T-helper 2 cell treated with Interferon-gamma antibody and Interleukin-4, amounts not matched to agents 5 μg/mL and 100 μg/mL, for 36 hours (primary cell): ENCODE measurements at regions not wholly inside any gene's neighbourhood (a gene's known extent, or its start where the extent isn't known, plus 50 kb on each side); places are given as distances from the start of the nearest gene placed in this dataset.
A peak's percentile ranks its signal among the peaks of the same experiment; 100 is the strongest.
"Not testable (repeated sequence)": the region's sequence is repeated elsewhere in the genome, so short reads cannot be mapped to it uniquely, and the experiment has no call there.

Experiments used
- DNase-seq: peaks from one replicate; pipeline ENCODE4 v3.0.0; 2021; ENCODE audit warnings: low spot score
- H3K27ac Mint-ChIP-seq: one replicate; pipeline ENCODE4 v1.8.0; 2021; ENCODE audit warnings: mild to moderate bottlenecking, mixed read lengths
- H3K27me3 Mint-ChIP-seq: one replicate; pipeline ENCODE4 v1.8.0; 2021; ENCODE audit warnings: low read depth, mixed read lengths
- H3K36me3 Mint-ChIP-seq: one replicate; pipeline ENCODE4 v1.8.0; 2021; ENCODE audit warnings: low read depth, mixed read lengths
- H3K4me1 Mint-ChIP-seq: one replicate; pipeline ENCODE4 v1.8.0; 2021; ENCODE audit warnings: low read depth, mixed read lengths
- H3K4me3 Mint-ChIP-seq: one replicate; pipeline ENCODE4 v1.8.0; 2022; ENCODE audit warnings: mild to moderate bottlenecking, moderate library complexity, mixed read lengths
- H3K9me3 Mint-ChIP-seq: one replicate; pipeline ENCODE4 v1.8.0; 2021; ENCODE audit warnings: mixed read lengths

DNA sequence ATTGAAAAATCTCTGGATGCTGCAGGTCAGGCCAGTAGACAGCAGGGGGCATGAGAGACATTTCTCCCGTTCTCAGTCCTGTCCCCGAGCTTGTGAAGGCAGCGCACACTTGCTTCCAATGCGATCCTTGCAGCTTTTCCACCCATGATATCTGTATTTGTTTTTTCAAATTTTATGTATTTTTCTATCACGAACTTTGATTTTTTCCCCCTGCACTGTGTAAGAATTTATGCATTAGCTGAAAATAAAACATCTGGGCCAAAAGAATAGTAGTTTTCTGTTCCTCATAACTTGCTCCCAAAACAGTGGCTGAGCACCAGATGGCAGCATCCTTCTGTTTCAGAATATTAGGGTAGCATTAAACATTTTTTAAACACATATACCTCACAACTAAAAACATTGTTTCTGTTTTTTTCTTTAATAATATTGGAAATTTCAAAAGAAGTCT, 90.9 kb upstream of the PABPC3 start:
- DNase-seq, H3K4me1 Mint-ChIP-seq, H3K9me3 Mint-ChIP-seq, H3K27ac Mint-ChIP-seq, H3K36me3 Mint-ChIP-seq: not testable (repeated sequence)
- peaks cover 58% of the 10 kb centered on the region for H3K27me3 Mint-ChIP-seq
- H3K4me3 Mint-ChIP-seq = peak overlapping the region; percentile 51

DNA sequence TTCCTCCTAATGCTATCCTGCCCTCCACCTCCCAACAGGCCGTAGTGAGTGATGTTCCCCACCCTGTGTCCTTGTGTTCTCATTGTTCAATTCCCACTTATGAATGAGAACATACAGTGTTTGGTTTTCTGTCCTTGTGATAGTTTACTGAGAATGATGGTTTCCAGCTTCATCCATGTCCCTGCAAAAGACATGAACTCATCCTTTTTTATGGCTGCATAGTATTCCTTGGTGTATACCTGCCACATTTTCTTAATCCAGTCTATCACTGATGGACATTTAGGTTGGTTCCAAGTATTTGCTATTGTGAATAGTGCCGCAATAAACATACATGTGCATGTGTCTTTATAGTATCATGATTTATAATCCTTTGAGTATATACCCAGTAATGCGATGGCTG, 88.5 kb upstream of the PABPC3 start:
- H3K4me3 Mint-ChIP-seq, H3K9me3 Mint-ChIP-seq, DNase-seq, H3K36me3 Mint-ChIP-seq, H3K27ac Mint-ChIP-seq, H3K4me1 Mint-ChIP-seq: not testable (repeated sequence)
- peaks cover 52% of the 10 kb centered on the region for H3K27me3 Mint-ChIP-seq

DNA sequence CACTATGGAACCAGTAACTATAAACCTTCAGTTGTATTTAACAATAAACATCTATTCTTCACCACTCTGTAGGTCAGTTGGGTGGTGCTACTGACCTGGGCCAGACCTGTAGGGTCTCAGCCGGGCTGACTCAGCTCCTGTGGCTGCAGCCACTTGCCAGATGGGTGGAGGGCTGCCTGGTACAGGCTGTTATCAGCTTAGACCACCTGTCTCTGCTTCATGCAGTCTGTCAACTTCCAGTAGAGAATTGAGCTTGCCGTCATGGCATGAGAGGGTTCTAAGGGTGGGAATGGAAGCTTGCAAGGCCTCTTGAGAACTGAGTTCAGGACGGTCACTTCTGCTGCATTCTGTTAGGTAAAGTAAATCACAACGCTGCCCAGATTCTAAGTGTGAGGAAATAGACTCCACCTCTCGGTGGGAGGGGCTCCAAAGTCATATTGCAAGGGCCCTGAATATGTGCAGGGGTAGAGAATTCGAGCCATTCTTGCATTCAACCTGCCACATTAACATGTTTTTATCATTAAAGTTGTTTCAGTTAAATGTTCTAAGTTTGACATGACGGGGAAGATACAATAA, 81.5 kb upstream of the PABPC3 start:
- peaks cover 11% of the 10 kb centered on the region for H3K4me1 Mint-ChIP-seq
- not testable (repeated sequence) for H3K4me3 Mint-ChIP-seq

DNA sequence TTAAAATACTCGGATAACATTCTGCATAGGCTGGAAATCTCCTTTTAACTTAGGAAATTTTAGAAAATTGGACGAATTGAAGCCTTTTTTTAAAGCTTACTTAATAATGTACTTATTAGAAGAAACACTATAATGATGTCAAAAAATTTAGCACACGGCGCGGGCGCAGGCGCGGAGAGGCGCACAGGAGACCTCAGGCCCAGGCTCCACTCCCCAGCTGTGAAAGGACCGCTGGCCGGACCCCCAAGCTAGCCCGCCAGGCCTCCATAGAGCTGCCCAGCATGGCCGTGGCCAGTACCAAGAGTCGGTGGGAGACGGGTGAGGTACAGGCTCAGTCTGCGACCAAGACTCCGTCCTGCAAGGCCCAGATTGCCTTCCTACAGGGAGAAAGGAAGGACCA, 78.8 kb upstream of the PABPC3 start:
- peak overlapping the region; percentile 80 for H3K4me3 Mint-ChIP-seq

More for the DNA sequence above, 81.5 kb upstream of the PABPC3 start:
- peaks cover 28% of the 10 kb centered on the region for H3K27me3 Mint-ChIP-seq
- H3K36me3 Mint-ChIP-seq, H3K9me3 Mint-ChIP-seq, H3K27ac Mint-ChIP-seq, DNase-seq: not testable (repeated sequence)

DNA sequence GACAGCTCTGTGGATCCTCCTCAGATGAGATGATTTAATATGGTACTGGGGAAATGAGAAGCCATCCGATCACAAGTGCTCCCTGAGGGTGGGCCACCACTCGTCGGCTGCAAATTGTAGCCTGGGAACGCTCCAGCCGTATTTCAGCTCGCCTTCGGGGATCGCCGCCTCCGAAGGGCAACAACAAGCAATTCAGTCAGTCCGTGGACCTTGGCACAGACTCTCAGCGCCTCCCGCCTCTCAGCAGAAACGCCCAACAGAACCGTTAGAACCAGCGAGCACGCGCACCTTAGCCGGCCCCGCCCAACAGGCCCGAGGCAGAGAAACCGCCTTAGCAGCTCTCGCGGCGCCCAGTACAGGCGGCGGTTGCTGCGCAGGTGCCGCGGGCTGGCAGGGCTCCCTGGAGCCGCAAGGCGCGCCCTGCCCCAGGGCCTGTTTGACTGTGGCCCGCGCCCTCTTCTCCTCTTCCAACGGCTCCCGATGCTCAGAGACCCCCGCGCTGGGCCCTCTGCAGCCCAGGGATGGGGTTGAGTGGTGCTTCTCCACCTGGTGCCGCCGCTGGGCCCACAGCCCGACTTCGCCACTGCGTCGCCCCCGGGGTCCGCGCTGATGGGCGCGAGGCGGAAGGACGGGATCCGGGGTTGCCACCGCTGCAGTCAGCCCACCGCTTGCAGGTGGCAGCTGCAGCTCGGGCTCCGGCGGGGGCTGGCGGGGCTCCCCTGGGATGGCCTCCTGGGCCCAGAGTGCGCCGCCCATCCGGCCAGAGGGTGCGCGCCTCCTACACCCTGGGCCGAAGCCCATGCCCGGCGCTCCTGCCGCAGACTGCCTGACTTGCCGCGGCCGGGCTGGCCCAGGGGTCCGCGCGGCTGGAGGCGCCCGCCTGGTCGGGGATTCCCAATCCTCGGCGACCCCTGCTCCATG, 77.9 kb upstream of the PABPC3 start:
- DNase-seq = peak; percentile 63
- Mint-ChIP-seq H3K4me1 (peaks cover 11% of the 10 kb centered on the region), H3K27ac (peak overlapping the region; percentile 90), H3K4me3 (peak overlapping the region; percentile 80), H3K27me3 (peaks cover 41% of the 10 kb centered on the region)
- H3K9me3 Mint-ChIP-seq, H3K36me3 Mint-ChIP-seq: not testable (repeated sequence)

More for the DNA sequence above, 78.8 kb upstream of the PABPC3 start:
- not testable (repeated sequence) for DNase-seq, H3K36me3 Mint-ChIP-seq, H3K9me3 Mint-ChIP-seq
- Mint-ChIP-seq H3K4me1 (peaks cover 11% of the 10 kb centered on the region), H3K27me3 (peaks cover 39% of the 10 kb centered on the region), H3K27ac (peak overlapping the region; percentile 90)

DNA sequence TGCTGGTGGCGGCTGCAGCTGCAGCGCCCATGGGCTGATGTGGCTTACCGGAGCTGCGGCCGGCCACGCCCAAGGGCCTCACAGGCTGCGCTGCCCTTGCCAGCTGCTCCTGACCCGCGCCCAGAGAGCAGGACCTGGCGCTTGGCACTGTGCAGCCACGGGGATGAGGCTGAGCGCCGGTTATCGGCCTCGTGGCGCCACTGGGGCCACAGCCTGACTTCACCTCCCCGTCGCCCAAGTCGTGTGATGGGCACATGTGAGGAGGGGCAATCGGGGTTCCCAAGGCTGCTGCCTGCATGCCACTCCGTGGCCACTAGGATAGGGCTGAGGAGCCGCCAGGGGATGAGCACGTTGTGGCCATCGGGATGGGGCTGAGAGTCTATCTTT, 77.2 kb upstream of the PABPC3 start:
- H3K4me3 Mint-ChIP-seq = peak overlapping the region; percentile 51
- H3K27ac Mint-ChIP-seq = peak overlapping the region; percentile 3
- peaks cover 41% of the 10 kb centered on the region for H3K27me3 Mint-ChIP-seq
- peaks cover 5% of the 10 kb centered on the region for H3K36me3 Mint-ChIP-seq
- no peaks in the 10 kb centered on the region for H3K9me3 Mint-ChIP-seq
- H3K4me1 Mint-ChIP-seq = peaks cover 11% of the 10 kb centered on the region
- DNase-seq = no peak

DNA sequence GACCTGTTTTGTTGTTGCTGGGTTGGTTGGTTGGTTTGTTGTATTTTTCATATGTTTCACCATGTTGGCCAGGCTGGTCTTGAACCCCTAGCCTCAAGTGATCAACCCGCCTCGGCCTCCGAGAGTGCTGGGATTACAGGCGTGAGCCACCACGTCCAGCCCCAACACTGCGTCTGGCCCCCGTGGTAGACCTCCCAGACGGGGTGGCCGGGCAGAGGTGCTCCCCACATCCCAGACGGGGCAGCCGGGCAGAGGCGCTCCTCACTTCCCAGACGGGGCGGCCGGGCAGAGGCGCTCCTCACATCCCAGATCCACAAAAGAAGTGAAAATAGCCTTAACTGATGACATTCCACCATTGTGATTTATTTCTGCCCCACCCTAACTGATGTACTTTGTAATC, 76.2 kb upstream of the PABPC3 start:
- not testable (repeated sequence) for DNase-seq, H3K4me3 Mint-ChIP-seq, H3K9me3 Mint-ChIP-seq, H3K36me3 Mint-ChIP-seq, H3K27ac Mint-ChIP-seq
- peaks cover 11% of the 10 kb centered on the region for H3K4me1 Mint-ChIP-seq
- H3K27me3 Mint-ChIP-seq = peaks cover 43% of the 10 kb centered on the region

DNA sequence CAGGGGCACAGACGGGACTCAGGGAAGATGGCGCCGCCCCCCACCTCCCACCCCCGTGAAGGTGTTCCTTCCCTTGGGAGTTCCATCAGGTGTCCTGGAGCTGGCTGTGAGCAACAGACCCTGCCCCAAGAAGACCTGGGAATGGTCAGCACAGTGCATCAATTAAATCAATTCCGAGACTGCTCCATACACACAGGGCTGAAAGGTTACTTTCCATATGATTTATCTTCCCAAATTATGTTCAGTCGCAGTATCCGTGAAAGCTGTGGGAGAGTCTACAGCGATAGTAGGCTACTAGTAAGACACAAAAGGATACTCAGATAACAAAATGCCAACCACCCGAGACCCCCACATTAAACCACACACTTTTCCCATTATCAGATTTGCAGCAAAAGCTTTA, 71.8 kb upstream of the PABPC3 start:
- no peaks in the 10 kb centered on the region for H3K9me3 Mint-ChIP-seq
- no peak overlapping the region for H3K27ac Mint-ChIP-seq
- H3K36me3 Mint-ChIP-seq = no peaks in the 10 kb centered on the region
- no peak overlapping the region for H3K4me3 Mint-ChIP-seq
- peaks cover 45% of the 10 kb centered on the region for H3K27me3 Mint-ChIP-seq
- no peaks in the 10 kb centered on the region for H3K4me1 Mint-ChIP-seq
- no peak for DNase-seq

DNA sequence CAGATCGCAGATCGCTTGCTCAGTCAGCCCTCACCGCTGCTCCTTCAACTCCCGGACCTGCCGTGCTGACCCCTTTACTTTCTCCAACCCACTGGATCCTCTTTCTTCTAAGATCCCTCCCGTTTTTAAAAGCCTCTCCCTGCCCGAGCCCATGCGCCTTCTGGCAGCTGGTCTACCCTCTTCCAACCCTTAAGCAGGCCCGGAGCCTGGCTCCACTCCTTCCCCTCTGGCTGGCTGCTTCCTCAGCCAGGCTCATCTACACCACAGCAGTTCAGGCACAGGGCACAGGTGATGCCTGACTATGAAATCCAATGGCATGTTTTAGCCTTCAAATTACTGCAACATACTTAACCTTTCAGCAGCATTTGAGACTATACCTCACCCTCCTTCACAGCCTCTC, 63.8 kb upstream of the PABPC3 start:
- H3K36me3 Mint-ChIP-seq = no peaks in the 10 kb centered on the region
- peaks cover 46% of the 10 kb centered on the region for H3K27me3 Mint-ChIP-seq
- DNase-seq = no peak
- H3K27ac Mint-ChIP-seq = no peak overlapping the region
- H3K4me1 Mint-ChIP-seq = peaks cover 2% of the 10 kb centered on the region
- H3K4me3 Mint-ChIP-seq = no peak overlapping the region
- H3K9me3 Mint-ChIP-seq = no peaks in the 10 kb centered on the region

DNA sequence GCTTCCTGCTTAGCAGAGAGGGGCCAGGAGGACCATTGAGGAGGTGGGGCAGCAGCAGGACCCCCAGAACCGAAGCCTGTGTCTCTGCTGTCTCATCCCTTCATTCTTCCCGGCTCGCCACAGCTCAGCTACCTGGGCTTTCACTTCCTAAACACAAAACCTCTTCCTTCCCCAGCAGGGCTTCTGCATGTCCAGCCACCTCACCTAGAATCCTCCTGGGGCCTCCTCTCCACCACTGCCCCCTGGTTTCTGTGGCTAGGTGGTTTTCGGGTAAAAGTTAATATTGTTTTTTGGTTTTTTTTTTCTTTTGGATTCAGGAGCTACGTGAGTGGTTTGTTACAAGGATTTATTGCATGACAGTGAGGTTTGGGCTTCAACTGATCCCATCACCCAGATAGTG, 61.8 kb upstream of the PABPC3 start:
- Mint-ChIP-seq H3K27me3 (peaks cover 52% of the 10 kb centered on the region), H3K4me3 (no peak overlapping the region)

DNA sequence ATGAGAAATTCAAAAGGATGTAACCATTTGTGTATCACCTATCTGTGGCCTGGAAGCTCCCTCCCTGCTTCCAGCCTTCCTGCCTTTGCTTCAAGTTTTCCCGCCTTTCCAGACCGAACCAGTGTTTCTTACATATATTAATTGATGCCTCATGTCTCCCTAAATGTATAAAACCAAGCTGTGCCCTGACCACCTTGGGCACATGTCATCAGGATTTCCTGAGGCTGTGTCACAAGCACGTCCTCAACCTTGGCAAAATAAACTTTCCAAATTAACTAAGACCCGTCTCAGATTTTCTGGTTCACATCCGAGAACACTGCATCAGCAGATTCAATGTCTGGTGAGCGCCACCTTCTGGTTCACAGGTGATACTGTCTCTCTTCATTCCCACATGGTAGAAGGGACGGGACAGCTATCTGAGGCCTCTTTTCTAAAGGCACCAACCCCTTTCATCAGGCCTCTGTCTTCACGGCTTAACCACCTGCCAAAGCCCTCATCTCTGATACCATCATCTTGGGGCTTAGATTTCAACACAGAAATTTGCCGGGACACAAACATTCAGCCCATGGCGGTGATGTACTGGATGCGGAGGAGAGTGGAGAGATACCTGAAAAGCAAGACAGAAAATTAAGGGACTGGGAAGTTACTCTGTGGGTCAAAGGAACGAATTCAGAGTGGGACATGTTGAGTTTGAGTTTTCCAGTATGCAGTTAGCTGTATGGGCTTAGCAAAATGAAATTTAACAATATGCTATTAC, 58.7 kb upstream of the PABPC3 start:
- peaks cover 2% of the 10 kb centered on the region for H3K4me1 Mint-ChIP-seq
- no peaks in the 10 kb centered on the region for H3K36me3 Mint-ChIP-seq
- no peak overlapping the region for H3K4me3 Mint-ChIP-seq
- H3K9me3 Mint-ChIP-seq = no peaks in the 10 kb centered on the region
- DNase-seq = peak; percentile 21
- H3K27me3 Mint-ChIP-seq = peaks cover 47% of the 10 kb centered on the region
- no peak overlapping the region for H3K27ac Mint-ChIP-seq

More for the DNA sequence above, 61.8 kb upstream of the PABPC3 start:
- no peaks in the 10 kb centered on the region for H3K36me3 Mint-ChIP-seq
- peaks cover 2% of the 10 kb centered on the region for H3K4me1 Mint-ChIP-seq
- no peak overlapping the region for H3K27ac Mint-ChIP-seq
- no peaks in the 10 kb centered on the region for H3K9me3 Mint-ChIP-seq
- DNase-seq = no peak

DNA sequence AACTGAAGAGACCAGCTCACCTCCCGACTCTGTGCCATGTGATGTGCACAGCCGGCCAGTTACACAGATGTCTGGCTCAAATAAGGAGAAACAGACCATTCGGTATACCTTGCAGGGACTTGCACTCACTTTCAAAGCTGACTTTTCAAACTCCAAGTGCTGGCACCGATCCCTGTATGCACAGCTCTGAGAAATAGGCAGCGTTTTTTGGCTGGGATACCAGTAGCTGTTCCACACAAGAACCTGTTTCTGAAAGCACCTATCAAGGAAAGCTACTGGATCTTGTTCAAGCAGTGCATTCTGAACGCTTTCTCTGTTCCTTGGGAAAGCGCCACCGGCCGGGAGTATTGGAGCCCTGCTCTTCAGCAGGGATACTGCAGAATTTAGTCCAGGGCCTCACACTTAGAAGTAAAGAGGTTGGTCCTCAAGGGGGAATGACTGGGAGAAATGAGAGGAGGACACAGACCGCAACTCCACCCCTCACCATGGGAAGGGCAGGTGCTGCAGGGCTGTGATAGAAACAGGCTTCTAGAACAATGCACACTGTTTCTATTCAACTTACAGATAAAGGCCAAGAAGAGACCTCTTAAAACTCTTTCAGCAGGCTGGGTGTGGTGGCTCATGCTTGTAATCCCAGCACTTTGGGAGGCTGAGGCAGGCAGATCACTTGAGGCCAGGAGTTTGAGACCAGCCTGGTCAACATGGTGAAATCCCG, 53.6 kb upstream of the PABPC3 start:
- H3K9me3 Mint-ChIP-seq = no peaks in the 10 kb centered on the region

DNA sequence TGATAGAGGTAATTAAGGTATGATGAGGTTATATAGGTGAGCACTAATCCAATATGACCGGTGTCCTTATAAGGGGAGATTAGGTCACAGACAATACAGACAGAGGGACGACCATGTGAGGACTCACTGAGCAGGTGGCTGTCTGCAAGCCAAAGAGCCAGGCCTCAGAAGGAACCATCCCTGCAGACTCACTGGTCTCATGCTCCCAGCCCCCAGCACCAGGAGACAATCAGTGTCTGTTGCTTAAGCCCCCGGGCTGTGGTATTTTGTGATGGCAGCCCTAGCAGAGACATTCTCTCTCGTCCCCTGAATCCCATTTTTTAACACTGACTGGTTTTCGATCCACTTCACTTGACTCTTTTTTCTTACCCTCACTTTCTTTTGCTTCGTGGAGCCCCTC, 51.9 kb upstream of the PABPC3 start:
- H3K4me3 Mint-ChIP-seq = no peak overlapping the region
- no peak overlapping the region for H3K27ac Mint-ChIP-seq
- peaks cover 2% of the 10 kb centered on the region for H3K4me1 Mint-ChIP-seq
- H3K36me3 Mint-ChIP-seq = no peaks in the 10 kb centered on the region
- peaks cover 70% of the 10 kb centered on the region for H3K27me3 Mint-ChIP-seq
- H3K9me3 Mint-ChIP-seq = no peaks in the 10 kb centered on the region
- no peak for DNase-seq

More for the DNA sequence above, 53.6 kb upstream of the PABPC3 start:
- Mint-ChIP-seq H3K27me3 (peaks cover 64% of the 10 kb centered on the region), H3K4me3 (no peak overlapping the region), H3K36me3 (no peaks in the 10 kb centered on the region), H3K27ac (no peak overlapping the region), H3K4me1 (peaks cover 2% of the 10 kb centered on the region)
- no peak for DNase-seq
